ENCODE measurements at regions not wholly inside any gene's neighbourhood (a gene's known extent, or its start where the extent isn't known, plus 50 kb on each side); places are given as distances from the start of the nearest gene placed in this dataset.

DNA sequence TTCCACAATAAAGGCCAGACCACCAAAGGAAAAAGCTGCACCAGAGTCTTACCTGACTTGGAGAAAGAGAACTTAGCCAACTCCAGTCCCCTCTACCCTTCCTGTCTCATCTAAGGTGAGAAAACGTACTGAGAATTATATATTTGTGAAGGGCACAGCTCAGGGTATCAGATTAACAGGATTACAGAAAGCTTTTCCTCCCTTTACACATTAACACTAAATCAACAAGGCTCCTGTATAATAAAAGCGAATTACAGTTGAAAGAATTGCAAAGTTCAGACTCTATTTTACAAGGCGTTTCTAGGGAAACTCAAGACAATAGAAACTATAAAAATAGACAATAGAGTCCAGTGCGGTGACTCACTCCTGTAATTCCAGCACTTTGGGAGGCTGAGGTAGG is 82.7 kb upstream of the RPL10L start:
- Histone ChIP-seq H3K27me3 (no peaks in the 10 kb centered on the region), H3K4me3 (no peak overlapping the region), H3K36me3 (no peaks in the 10 kb centered on the region), H3K27ac (no peak overlapping the region), H3K4me1 (no peaks in the 10 kb centered on the region), H3K9me3 (peaks cover 0 to 44% (median 6%) of the 10 kb centered on the region in 11 donors)
- DNase-seq: no peak
- 70 to 72% methylated on average over 4 of the region's 4 CpGs for WGBS, 2 donors
- no peak for TF ChIP-seq CTCF (IDR thresholded peaks at IDR 0.05)
- no peak for ATAC-seq
- intact Hi-C loops (cut with DNase I): no loop called here

DNA sequence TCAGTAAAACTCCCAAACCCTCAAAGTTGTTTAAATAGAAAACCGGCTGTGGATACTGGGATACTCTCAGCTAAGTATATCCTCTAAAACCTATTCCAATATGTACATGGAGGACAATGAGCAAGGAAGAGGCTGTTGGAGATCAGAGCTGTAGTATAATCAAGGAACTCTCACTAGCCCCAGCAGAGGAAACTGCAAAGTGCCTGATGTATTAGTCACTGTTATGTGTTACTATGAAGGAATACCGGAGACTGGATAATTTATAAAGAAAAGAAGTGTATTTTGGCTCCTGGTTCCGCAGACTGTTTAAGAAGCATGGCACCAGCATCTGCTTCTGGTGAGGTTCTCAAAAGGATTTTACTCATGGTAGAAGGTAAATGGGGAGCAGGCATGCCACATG is 65.6 kb upstream of the RPL10L start:
- 90% methylated on average over 3 of the region's 3 CpGs for WGBS, 2 donors

More for the DNA sequence above, 65.6 kb upstream of the RPL10L start:
- Histone ChIP-seq H3K4me1 (no peaks in the 10 kb centered on the region), H3K9me3 (no peaks in the 10 kb centered on the region), H3K36me3 (no peaks in the 10 kb centered on the region), H3K27me3 (no peaks in the 10 kb centered on the region), H3K27ac (no peak overlapping the region), H3K4me3 (no peak overlapping the region)
- TF ChIP-seq CTCF (IDR thresholded peaks at IDR 0.05): no peak
- intact Hi-C loops (cut with DNase I): no loop called here
- no peak for ATAC-seq
- no peak for DNase-seq

Measured in heart right ventricle (tissue), 16 donors.